Endodermal cell (in vitro differentiated cells): ENCODE measurements at regions not wholly inside any gene's neighbourhood (a gene's known extent, or its start where the extent isn't known, plus 50 kb on each side); places are given as distances from the start of the nearest gene placed in this dataset.
A peak's percentile ranks its signal among the peaks of the same experiment; 100 is the strongest.

Experiments
- DNase-seq: peaks from one replicate; pipeline ENCODE4 v3.0.0-alpha.2; 2017
- H3K27ac ChIP-seq: 2 replicates; pipeline ENCODE4 v1.5.1; 2013; ENCODE audit warnings: mild to moderate bottlenecking, low read depth, low read length, moderate library complexity
- H3K27me3 ChIP-seq: 2 replicates; pipeline ENCODE4 v1.6.1; 2013; ENCODE audit warnings: mild to moderate bottlenecking, low read length, moderate library complexity; ENCODE audit not compliant: insufficient read depth, control insufficient read depth, poor library complexity, severe bottlenecking
- H3K36me3 ChIP-seq: 2 replicates; pipeline ENCODE4 v1.7.0; 2013; ENCODE audit warnings: mild to moderate bottlenecking, low read length, moderate library complexity; ENCODE audit not compliant: control insufficient read depth, insufficient read depth
- H3K4me1 ChIP-seq: one replicate; pipeline ENCODE4 v1.7.0; 2013; ENCODE audit warnings: low read length; ENCODE audit not compliant: control insufficient read depth, insufficient read depth
- H3K4me3 ChIP-seq: 2 replicates; pipeline ENCODE4 v1.5.1; 2013; ENCODE audit warnings: mild to moderate bottlenecking, low read length, moderate library complexity
- H3K9ac ChIP-seq: 2 replicates; pipeline ENCODE4 v1.6.1; 2013; ENCODE audit warnings: mild to moderate bottlenecking, low read length, moderate library complexity; ENCODE audit not compliant: poor library complexity, severe bottlenecking; ENCODE audit errors: extremely low read depth
- H3K9me3 ChIP-seq: 2 replicates; pipeline ENCODE4 v1.6.1; 2013; ENCODE audit warnings: mild to moderate bottlenecking, low read length, moderate library complexity; ENCODE audit not compliant: control insufficient read depth
- H3K27ac Mint-ChIP-seq: 2 replicates; pipeline ENCODE4 v1.8.0; 2020; ENCODE audit warnings: mixed read lengths
- H3K27me3 Mint-ChIP-seq: 2 replicates; pipeline ENCODE4 v1.8.0; 2021; ENCODE audit warnings: mild to moderate bottlenecking, mixed read lengths; ENCODE audit not compliant: insufficient read depth
- H3K36me3 Mint-ChIP-seq: 2 replicates; pipeline ENCODE4 v1.8.0; 2020; ENCODE audit warnings: low read depth, mixed read lengths
- H3K4me1 Mint-ChIP-seq: 2 replicates; pipeline ENCODE4 v1.8.0; 2020; ENCODE audit warnings: mixed read lengths
- H3K4me3 Mint-ChIP-seq: 2 replicates; pipeline ENCODE4 v1.8.0; 2020; ENCODE audit warnings: mild to moderate bottlenecking, moderate library complexity, mixed read lengths
- H3K9me3 Mint-ChIP-seq: 2 replicates; pipeline ENCODE4 v1.8.0; 2020; ENCODE audit warnings: mild to moderate bottlenecking, mixed read lengths
- CTCF ChIP-seq: fragments of 200-600 bp; sonication (generic); conservative IDR thresholded peaks from 2 replicates; pipeline ENCODE4 v1.5.0; 2021; ENCODE audit warnings: antibody characterized with exemption, mild to moderate bottlenecking
- WGBS, 2 experiments: methylation state at CpG; one replicate each; pipeline versions ENCODE4 v1.1.5 to v1.1.7; 2013; ENCODE audit warnings: missing lambda C conversion rate in 2 of 2, mixed read lengths in 1 of 2; ENCODE audit not compliant: insufficient coverage in 1 of 2, insufficient read length in 1 of 2; 5-methylcytosine and 5-hydroxymethylcytosine counted together

GRCh38 chr1:37387854-37388253 is 86.5 kb upstream of the ZC3H12A start:
- Mint-ChIP-seq H3K36me3 (no peaks in the 10 kb centered on the region), H3K4me1 (no peaks in the 10 kb centered on the region), H3K9me3 (no peaks in the 10 kb centered on the region), H3K4me3 (no peak overlapping the region), H3K27me3 (peaks cover 2% of the 10 kb centered on the region), H3K27ac (no peak overlapping the region)
- Histone ChIP-seq H3K9ac (no peak overlapping the region), H3K27me3 (no peaks in the 10 kb centered on the region), H3K4me1 (no peaks in the 10 kb centered on the region), H3K9me3 (no peaks in the 10 kb centered on the region), H3K27ac (no peak overlapping the region), H3K4me3 (no peak overlapping the region), H3K36me3 (no peaks in the 10 kb centered on the region)
- TF ChIP-seq CTCF, result no peak
- 85 to 89% methylated on average over 5 of the region's 5 CpGs for WGBS, 2 experiments
- DNase-seq, result no peak

GRCh38 chr1:37389327-37389726 is 85.1 kb upstream of the ZC3H12A start:
- no peak for TF ChIP-seq CTCF
- no peaks in the 10 kb centered on the region for H3K9me3 ChIP-seq
- H3K4me3 ChIP-seq, result no peak overlapping the region
- Mint-ChIP-seq H3K27ac (no peak overlapping the region), H3K4me1 (no peaks in the 10 kb centered on the region), H3K36me3 (no peaks in the 10 kb centered on the region), H3K27me3 (peaks cover 2% of the 10 kb centered on the region), H3K9me3 (no peaks in the 10 kb centered on the region), H3K4me3 (no peak overlapping the region)
- no peaks in the 10 kb centered on the region for H3K36me3 ChIP-seq
- WGBS, 2 experiments, result 92 to 97% methylated on average over 5 to 6 of the region's 6 CpGs
- DNase-seq, result no peak
- H3K9ac ChIP-seq, result no peak overlapping the region
- H3K4me1 ChIP-seq, result no peaks in the 10 kb centered on the region
- no peaks in the 10 kb centered on the region for H3K27me3 ChIP-seq
- H3K27ac ChIP-seq, result no peak overlapping the region

DNA sequence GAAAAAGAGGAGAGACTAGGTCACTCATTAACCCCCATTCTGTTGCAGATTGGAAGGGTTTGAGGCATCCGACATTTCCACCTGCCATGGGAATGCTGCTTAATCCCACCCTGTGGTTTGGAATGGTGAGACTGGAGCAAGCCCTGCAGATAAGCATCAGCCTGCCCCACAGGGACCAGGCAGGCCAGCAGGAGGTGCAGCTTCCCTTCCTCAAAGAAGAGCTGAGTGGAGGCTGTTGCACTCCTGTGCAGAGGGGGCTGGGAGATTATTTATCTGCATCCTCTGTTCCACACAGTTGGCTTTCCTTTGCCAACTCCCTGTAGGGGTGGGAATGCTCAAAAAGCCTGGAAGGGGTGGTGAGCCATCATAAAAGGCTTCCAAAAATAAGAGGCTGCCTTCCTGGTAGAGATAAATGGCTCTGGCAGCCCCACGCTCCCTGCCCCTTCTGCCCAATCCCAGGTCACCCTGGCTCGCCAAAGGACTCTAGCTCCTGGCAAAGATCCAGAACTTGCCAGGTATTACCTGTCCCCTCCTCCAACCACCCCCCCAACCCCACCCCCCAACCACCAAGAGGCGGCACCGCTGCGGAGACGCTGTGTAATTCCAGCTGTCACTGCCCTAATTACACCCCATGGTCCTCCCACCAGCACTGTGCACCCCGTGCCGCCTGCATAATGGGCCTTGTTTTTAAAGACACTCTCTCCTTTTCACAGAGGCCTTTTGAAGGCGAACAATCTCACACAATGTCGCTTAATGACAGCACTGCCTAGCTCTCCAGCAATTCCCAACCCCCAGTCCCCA is 83.0 kb upstream of the ZC3H12A start:
- no peak overlapping the region for H3K27ac Mint-ChIP-seq
- H3K4me3 ChIP-seq, result no peak overlapping the region
- peaks cover 6% of the 10 kb centered on the region for H3K4me1 Mint-ChIP-seq
- no peak overlapping the region for H3K4me3 Mint-ChIP-seq
- TF ChIP-seq CTCF, result peak; percentile 66
- no peaks in the 10 kb centered on the region for H3K36me3 Mint-ChIP-seq
- H3K36me3 ChIP-seq, result no peaks in the 10 kb centered on the region
- peaks cover 2% of the 10 kb centered on the region for H3K27me3 Mint-ChIP-seq
- no peak overlapping the region for H3K27ac ChIP-seq
- no peaks in the 10 kb centered on the region for H3K9me3 ChIP-seq
- no peaks in the 10 kb centered on the region for H3K9me3 Mint-ChIP-seq
- H3K4me1 ChIP-seq, result peaks cover 2% of the 10 kb centered on the region
- H3K27me3 ChIP-seq, result no peaks in the 10 kb centered on the region
- 30 to 37% methylated on average over 5 to 11 of the region's 11 CpGs for whole genome bisulfite sequencing, 2 experiments
- DNase-seq, result peak; percentile 84
- H3K9ac ChIP-seq, result no peak overlapping the region
